A673 (cell line): ENCODE measurements at regions not wholly inside any gene's neighbourhood (a gene's known extent, or its start where the extent isn't known, plus 50 kb on each side); places are given as distances from the start of the nearest gene placed in this dataset.

Source experiments
- EZH2 ChIP-seq: fragments of 200-600 bp; sonication (generic); IDR thresholded peaks from 2 replicates; pipeline ENCODE4 v1.6.1; 2017; ENCODE audit warnings: borderline replicate concordance, low read depth, mild to moderate bottlenecking, mixed read lengths, antibody characterized with exemption, low read length; ENCODE audit not compliant: poor library complexity, severe bottlenecking
- TF ChIP-seq, protein P1 (sequence below): fragments of 300-800, 200-600 bp; sonication (generic); conservative IDR thresholded peaks from 2 replicates; pipeline ENCODE4 v1.5.1; 2017; ENCODE audit warnings: low read depth, mild to moderate bottlenecking, antibody characterized with exemption, low read length, moderate library complexity, mixed read lengths

DNA sequence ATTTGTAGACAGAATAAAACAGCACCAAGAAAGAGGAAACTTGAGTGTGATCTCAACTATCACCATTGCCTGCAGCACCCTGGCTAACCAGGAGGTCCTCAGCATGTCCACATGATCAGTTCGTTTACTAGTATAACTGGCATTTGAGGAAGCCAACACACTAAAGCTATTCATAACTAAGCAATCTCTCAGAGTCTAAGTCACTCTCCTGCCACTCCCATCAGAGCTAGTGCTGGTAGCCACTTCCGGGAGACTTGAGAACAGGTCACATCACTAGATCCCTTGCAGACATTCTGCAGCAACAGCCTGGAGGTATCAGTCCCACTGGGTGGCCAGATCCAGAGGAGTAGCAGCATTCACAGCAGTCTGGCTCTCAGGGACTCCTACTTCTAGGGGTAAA, 352.9 kb upstream of the OR4E1 start:
- TF ChIP-seq, protein P1, sequence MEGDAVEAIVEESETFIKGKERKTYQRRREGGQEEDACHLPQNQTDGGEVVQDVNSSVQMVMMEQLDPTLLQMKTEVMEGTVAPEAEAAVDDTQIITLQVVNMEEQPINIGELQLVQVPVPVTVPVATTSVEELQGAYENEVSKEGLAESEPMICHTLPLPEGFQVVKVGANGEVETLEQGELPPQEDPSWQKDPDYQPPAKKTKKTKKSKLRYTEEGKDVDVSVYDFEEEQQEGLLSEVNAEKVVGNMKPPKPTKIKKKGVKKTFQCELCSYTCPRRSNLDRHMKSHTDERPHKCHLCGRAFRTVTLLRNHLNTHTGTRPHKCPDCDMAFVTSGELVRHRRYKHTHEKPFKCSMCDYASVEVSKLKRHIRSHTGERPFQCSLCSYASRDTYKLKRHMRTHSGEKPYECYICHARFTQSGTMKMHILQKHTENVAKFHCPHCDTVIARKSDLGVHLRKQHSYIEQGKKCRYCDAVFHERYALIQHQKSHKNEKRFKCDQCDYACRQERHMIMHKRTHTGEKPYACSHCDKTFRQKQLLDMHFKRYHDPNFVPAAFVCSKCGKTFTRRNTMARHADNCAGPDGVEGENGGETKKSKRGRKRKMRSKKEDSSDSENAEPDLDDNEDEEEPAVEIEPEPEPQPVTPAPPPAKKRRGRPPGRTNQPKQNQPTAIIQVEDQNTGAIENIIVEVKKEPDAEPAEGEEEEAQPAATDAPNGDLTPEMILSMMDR = no peak
- no peak for TF ChIP-seq EZH2
